K562 (cell line): ENCODE measurements at regions not wholly inside any gene's neighbourhood (a gene's known extent, or its start where the extent isn't known, plus 50 kb on each side); places are given as distances from the start of the nearest gene placed in this dataset.

Experiments
- BDP1 ChIP-seq: IDR thresholded peaks from 3 replicates; pipeline ENCODE4 v1.6.1; 2011; ENCODE audit not compliant: insufficient read length, insufficient read depth
- MCM3 ChIP-seq: fragments of 450-650 bp; IDR thresholded peaks from 2 replicates; pipeline ENCODE4 v1.6.1; 2016
- TF ChIP-seq, protein P1 (sequence below), 2 experiments: fragments of 450-650 bp; IDR thresholded peaks; 2 replicates each; pipeline ENCODE4 v1.6.1; 2016; ENCODE audit warnings: mild to moderate bottlenecking in 2 of 2, borderline replicate concordance in 1 of 2, low read depth in 1 of 2, moderate library complexity in 1 of 2
- TF ChIP-seq, protein P2 (sequence below): fragments of 450-650 bp; IDR thresholded peaks from 2 replicates; pipeline ENCODE4 v1.6.1; 2016

DNA sequence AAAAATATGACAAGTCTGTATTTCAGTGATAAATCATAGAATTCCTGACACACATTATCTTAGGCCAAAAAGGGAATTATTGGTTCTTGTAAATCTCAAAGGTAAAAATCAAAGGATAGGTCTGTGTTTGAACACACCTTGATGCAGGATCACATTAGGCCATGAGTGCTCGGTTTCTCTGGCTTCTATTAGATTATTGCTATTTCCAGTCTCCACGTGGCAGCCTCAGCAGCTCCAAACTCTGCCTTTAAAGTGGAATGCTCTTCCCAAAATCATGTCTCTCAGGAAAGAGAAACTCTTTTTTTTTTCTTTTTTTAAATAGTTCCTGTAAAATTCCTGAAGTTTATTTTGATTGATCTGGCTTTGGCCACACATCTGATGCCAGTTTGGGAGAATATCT is 105.6 kb upstream of the FRMD6 start (continued):
- TF ChIP-seq, protein P1, sequence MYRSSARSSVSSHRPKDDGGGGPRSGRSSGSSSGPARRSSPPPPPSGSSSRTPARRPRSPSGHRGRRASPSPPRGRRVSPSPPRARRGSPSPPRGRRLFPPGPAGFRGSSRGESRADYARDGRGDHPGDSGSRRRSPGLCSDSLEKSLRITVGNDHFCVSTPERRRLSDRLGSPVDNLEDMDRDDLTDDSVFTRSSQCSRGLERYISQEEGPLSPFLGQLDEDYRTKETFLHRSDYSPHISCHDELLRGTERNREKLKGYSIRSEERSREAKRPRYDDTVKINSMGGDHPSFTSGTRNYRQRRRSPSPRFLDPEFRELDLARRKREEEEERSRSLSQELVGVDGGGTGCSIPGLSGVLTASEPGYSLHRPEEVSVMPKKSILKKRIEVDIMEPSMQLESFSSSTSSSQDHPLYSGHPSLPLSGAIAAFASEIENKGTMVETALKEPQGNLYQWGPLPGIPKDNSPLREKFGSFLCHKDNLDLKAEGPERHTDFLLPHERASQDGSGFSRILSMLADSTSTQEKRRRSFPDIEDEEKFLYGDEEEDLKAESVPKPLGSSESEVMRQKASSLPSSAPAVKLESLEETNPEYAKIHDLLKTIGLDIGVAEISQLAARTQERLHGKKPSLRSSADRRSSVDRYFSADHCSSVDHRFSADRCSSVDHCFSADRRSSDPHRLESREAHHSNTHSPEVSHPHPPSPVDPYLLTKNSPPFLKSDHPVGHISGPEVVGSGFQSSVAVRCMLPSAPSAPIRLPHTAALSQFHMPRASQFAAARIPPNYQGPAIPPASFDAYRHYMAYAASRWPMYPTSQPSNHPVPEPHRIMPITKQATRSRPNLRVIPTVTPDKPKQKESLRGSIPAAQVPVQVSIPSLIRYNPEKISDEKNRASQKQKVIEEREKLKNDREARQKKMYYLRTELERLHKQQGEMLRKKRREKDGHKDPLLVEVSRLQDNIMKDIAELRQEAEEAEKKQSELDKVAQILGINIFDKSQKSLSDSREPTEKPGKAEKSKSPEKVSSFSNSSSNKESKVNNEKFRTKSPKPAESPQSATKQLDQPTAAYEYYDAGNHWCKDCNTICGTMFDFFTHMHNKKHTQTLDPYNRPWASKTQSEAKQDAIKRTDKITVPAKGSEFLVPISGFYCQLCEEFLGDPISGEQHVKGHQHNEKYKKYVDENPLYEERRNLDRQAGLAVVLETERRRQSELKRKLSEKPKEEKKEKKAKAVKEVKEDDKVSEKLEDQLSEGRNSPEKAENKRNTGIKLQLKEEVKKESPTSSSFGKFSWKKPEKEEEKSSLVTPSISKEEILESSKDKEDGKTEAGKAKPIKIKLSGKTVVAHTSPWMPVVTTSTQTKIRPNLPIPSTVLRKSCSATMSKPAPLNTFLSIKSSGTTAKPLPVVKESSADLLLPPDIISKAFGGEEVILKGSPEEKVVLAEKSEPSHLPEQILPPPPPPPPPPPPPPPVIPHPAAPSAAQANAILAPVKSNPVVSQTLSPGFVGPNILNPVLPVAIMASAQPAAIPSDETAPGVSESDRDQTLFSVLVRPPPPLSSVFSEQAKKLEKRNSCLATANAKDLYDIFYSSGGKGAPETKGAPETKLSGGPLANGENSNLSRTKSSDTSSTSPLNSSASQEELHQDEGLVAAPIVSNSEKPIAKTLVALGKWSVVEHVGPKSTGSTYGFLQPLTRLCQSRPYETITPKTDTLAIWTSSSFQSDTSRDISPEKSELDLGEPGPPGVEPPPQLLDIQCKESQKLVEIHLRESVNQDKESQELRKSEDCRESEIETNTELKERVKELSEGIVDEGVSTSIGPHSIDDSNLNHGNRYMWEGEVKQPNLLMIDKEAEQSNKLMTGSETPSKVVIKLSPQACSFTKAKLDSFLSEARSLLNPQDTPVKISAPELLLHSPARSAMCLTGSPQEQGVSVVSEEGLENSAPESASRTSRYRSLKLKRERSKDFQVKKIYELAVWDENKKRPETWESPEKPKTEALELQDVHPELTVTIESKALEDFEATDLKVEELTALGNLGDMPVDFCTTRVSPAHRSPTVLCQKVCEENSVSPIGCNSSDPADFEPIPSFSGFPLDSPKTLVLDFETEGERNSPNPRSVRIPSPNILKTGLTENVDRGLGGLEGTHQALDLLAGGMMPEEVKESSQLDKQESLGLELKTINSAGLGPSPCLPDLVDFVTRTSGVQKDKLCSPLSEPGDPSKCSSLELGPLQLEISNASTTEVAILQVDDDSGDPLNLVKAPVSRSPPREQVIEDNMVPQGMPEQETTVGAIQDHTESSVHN (IDR thresholded peaks at IDR 0.05; ENCODE audit: borderline replicate concordance in 1 of 2, low read depth in 1 of 2), result no peak
- TF ChIP-seq, protein P2, sequence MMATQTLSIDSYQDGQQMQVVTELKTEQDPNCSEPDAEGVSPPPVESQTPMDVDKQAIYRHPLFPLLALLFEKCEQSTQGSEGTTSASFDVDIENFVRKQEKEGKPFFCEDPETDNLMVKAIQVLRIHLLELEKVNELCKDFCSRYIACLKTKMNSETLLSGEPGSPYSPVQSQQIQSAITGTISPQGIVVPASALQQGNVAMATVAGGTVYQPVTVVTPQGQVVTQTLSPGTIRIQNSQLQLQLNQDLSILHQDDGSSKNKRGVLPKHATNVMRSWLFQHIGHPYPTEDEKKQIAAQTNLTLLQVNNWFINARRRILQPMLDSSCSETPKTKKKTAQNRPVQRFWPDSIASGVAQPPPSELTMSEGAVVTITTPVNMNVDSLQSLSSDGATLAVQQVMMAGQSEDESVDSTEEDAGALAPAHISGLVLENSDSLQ, result no peak
- TF ChIP-seq MCM3, result no peak
- TF ChIP-seq BDP1, result no peak
